Prostate gland (tissue), 2 donors: ENCODE measurements at regions not wholly inside any gene's neighbourhood (a gene's known extent, or its start where the extent isn't known, plus 50 kb on each side); places are given as distances from the start of the nearest gene placed in this dataset.

Experiments used
- POLR2AphosphoS5 ChIP-seq: sonication (generic); formaldehyde crosslinking; IDR thresholded peaks from one replicate; pipeline ENCODE4 v1.6.1; 2017; ENCODE audit warnings: antibody characterized with exemption
- TF ChIP-seq, protein P1 (sequence below), 4 experiments: fragments of 200-600 bp in 2 of 4; fragments of 450-650 bp in 2 of 4; sonication (generic) in 2 of 4; IDR thresholded peaks; 1 replicate in 3 of 4; 2 replicates in 1 of 4; pipeline ENCODE4 v1.5.1; 2016 to 2019; ENCODE audit warnings: antibody characterized with exemption in 4 of 4, mild to moderate bottlenecking in 2 of 4, moderate library complexity in 2 of 4

DNA sequence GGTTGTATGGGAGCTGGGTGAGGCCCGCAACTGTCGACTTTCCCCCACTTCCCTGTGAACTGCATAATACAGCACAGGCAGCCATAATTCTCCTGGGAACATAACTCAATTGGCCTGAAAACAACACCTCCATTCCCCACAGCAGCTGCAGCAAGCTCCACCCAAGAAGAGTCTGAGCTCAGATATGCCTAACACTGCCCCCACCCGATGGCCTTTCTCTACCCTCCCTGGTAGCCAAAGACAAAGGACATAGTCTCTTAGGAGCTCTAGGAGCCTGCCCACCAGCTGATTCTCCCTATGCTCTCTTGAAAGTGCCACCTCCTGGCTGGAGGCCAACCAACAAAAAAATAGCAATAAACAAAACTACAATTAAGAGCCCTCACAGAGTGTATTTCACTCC lies 542.7 kb upstream of the LMO3 start:
- TF ChIP-seq, protein P1, sequence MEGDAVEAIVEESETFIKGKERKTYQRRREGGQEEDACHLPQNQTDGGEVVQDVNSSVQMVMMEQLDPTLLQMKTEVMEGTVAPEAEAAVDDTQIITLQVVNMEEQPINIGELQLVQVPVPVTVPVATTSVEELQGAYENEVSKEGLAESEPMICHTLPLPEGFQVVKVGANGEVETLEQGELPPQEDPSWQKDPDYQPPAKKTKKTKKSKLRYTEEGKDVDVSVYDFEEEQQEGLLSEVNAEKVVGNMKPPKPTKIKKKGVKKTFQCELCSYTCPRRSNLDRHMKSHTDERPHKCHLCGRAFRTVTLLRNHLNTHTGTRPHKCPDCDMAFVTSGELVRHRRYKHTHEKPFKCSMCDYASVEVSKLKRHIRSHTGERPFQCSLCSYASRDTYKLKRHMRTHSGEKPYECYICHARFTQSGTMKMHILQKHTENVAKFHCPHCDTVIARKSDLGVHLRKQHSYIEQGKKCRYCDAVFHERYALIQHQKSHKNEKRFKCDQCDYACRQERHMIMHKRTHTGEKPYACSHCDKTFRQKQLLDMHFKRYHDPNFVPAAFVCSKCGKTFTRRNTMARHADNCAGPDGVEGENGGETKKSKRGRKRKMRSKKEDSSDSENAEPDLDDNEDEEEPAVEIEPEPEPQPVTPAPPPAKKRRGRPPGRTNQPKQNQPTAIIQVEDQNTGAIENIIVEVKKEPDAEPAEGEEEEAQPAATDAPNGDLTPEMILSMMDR (IDR thresholded peaks at IDR 0.05): no peak
- no peak for TF ChIP-seq POLR2AphosphoS5
